Renal cortex interstitium (tissue), 11 donors: ENCODE measurements at regions not wholly inside any gene's neighbourhood (a gene's known extent, or its start where the extent isn't known, plus 50 kb on each side); places are given as distances from the start of the nearest gene placed in this dataset.
"Not testable (repeated sequence)": the region's sequence is repeated elsewhere in the genome, so short reads cannot be mapped to it uniquely, and the experiment has no call there.

Source experiments
- DNase-seq, 11 donors: peaks; one replicate each; pipeline ENCODE4 v3.0.0-alpha.2; 2013; ENCODE audit warnings: low read depth in 9 of 11, low spot score in 4 of 11; ENCODE audit errors: extremely low read depth in 1 of 11

DNA sequence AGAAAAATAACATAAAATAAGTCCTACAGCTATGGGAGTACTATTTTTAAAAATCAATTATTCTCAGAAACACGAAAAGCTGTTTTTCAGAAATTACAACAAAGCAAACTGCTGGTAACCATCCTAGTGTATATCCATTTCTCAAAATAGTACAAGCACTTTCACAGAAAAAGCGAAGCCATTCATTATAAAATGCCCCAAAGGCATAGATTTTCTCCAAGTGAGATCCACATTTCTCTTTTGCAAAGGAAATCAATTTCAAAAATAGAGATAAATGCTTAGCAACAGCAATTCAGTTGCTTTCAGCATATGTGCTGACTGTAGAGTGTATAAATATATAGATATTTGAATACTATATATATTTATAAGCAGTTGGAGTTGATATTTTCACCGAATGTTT lies 1266.3 kb downstream of the SI start:
- DNase-seq: no peak

DNA sequence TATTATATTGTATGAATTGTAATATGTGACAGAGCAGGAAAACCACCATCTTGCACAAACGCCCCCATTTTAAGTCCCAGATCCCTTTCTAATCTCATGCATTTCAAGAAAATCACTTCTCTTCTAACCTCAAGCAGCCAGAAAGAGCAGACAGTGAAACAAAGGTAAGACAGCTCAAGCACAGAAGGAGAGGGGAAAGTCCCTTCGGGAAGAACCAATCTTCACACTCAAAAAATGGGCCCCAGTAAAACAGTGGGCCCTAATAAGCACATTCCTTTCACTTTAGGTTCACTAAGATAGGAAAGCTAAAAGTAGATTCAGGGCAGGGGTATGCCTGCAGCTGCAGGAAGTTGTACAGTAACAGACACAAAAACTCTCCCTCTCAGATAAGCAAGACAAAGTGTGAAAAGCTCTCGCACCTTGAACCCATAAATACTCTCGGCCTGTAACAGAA lies 1268.7 kb downstream of the SI start:
- no peak for DNase-seq

DNA sequence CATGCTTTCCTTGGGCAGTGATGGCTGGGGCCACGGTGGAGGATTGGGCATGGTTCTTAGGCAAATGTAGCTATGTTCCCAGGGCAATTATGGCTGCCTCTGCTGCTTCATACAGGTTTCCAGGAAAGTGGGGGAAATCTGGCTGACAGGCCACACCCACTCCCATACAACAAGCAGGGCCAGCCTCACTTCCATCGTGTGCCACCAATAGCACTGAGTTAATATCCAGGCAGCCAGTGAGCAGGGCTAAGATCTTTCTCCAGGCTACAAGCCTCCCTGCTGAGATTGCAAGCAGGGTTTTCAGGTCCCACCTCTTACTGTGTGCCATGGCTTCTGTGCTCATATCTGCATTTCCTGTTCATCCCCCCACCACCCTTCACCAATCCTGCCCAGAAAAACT lies 1291.9 kb downstream of the SI start:
- no peak for DNase-seq

DNA sequence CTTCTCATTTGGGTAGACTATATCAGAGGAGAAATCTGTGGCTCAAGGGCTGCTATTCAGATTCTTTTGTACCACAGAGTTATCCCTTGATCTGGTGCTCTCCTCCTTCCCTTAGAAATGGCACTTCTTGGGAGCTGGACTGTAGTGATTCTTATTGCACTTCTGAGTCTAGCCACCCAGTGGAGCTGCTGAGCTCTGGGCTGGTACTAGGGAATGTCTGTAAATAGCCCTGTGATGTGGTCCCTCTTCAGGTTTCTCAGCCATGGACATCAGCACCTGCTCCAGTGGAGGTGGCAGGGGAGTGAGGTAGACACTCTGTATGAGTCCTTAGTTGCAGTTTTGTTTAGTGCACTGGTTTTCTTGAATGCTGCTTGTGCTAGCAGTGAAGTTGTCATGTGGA lies 1292.6 kb downstream of the SI start:
- no peak for DNase-seq

DNA sequence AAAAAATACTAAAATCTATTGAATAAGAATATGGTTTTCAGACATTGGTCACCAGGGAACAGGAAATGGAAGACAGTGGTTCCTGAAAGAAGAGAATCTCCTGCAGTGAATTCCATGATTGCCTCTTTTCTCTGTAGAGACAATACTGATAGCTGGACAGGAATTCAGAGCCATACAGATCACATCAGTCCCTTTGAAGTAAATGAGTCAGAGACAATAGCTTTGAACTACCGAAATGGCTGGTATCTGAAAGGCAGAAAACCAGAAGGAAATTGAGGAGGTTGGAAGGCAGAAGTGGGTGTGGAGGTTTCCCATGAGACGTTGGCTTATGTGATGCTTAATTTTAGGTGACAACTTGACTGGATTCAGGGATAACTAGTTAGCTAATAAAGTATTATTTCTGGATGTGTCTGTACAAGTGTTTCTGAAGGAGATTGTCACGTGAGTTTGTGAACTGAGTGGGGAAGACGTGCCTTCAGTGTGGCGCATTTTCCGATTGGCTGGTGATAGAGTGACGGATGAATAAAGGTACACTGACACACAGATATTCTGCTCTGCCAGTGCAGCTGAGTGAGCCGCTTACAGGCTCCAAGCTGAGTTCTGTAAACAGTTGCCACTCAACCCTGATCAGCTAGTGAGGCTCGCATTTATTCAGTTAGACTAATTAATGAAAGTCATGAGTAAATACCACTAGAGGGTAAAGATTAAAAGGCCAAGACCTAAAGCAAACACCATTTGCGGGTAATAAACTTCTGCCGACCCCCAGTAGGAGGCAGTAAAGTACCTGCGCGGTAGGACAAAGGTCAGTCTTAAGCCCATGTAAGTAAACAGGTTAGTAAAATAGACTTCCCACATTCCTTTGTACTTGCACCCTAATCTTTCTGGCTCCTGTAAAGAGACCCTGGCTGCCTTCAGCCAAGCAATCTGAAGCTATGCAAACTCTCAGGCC lies 1298.6 kb downstream of the SI start:
- no peak for DNase-seq

DNA sequence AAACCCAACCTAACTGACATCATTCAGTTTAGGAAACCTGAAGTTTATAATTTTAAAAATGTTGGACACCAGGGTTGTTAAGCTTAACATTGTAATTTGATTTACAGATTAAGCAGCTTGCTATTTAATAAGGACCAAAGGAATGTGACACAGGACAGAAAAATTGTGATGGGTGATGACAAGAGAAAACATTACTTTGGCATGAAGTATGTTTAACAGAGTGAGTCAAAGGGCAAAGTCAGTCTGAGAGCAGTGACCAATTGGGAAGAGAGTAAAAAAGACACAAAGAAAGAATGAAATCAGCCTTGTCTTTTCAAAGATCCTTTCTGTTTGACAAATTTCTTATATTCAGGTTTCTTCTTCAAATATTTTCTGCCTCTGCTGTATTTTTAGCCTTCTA lies 1301.6 kb downstream of the SI start:
- no peak for DNase-seq

DNA sequence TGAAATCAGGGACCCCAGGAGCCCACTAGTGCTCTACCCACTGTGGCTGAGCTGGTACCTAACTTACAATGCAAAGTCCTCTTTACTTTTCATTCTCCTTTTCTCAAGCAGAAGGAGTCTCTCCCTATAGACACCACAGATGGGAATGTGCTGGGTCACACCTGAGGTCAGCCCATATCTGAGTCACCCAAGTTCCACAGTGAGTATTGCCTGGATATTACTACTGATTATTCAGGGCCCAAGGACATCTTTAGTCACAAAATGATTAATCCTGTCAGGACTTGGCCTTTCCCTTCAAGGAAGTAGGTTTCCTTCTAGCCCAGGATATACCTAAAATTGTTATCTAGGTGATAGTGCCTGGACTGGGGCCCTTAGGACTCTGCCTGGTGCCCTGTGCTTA lies 1305.2 kb downstream of the SI start:
- no peak for DNase-seq

DNA sequence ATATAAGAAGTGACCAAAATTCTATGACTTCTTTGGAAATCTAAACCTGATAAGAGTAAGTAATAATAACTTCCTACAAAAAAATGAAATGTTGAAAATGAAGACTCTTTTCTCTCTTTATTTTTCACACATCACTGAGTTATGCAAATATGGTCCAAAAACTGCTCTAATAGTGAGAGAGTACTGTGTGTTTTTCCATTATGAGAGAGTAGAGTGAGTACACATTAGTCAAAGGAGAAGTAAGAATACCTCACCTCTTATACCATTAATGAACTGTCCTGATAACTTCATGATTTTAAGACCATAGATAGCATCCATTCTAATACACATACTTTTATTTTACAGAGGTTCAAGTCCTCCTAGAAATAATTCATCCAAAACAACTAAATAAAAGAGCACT lies 1310.2 kb downstream of the SI start:
- DNase-seq: no peak

DNA sequence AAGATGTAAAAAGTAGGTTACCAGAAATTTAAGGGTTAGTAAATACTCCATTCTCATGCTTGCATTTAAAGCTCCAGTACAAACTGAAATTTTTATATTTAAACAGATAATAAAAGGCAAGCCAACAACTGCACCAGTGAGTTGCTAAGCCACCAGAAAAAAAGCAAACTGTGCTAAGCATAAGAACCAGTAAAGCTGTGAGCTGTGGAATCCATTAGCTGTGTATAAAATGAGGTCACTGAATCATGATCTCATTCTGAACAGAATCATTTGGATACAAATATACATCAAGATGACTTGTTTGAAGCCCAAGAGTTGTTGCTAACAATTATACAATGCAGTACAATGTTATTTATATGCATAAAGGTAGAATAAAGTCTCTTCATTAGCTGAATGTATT lies 1312.2 kb downstream of the SI start:
- no peak for DNase-seq

DNA sequence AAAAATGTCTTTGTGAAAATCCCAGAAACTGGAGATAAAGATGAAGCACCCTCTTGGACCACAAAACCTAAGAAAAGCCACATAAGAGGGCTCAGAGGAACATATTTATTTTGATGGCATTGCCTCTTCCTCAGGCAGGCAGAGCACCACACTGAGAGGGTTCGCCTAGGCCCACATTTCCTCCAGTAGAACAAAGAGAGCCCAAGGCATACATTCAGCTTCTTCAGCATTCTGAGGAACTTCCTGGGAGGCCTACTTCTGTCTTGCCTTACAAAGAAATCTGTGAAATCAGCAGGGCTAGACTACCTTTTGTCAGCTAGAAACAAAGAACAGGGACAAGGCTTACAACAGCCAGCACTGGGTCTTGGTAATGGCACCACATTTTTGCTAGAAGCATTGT lies 1325.3 kb downstream of the SI start:
- no peak for DNase-seq

DNA sequence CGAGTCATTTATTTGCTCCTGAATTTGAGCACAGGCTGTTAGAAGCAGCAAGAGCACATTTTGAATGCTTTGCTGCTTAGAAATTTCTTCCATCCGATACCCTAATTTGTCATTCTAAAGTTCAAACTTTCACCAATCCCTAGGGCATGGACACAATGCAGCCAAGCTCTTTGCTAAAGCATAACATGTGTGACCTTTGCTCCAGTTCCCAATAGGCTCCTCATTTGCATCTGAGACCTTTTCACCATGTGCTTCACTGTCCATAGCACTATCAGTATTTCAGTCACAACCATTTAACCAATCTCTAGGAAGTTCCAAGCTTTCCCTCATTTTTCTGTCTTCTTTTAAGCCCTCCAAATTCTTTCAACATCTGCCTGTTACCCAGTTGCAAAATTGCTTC lies 1333.1 kb downstream of the SI start:
- DNase-seq: no peak

DNA sequence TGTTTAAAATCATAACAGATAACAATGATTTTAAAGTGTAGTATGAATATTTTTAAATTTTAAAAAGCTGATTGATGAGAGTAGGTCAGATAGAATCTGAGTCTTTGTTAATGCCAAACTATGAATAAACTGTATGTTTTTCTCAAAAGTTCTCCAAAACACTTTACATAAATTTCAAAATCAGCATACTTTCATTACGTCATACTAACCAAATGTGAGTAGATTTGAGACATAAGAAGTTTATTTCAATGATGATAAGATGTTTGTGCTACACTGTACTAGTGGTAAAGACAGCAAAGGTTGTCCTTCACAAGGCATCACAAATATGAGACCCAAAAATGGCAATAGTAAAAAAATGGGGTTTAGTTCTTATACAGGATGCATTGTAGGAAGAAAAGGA lies 1342.9 kb downstream of the SI start:
- DNase-seq: no peak

DNA sequence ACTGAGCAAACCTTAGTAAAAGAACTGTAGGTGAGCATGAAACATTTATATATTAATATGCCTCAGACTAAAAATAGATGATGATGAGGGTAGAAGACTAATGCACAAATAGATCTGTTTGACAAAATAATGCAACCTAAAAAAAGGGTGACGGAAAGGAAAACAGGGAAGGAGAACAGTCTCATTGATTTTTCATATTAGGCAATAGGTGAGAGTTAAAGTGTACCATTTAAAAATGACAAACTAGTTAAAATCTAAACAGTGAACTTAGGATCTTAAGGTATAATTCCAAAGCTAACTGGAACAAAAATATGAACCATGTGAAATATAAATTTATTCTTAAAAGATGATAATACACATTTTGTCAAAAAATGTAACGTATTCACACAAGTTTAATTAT lies 1347.6 kb downstream of the SI start:
- DNase-seq: no peak

DNA sequence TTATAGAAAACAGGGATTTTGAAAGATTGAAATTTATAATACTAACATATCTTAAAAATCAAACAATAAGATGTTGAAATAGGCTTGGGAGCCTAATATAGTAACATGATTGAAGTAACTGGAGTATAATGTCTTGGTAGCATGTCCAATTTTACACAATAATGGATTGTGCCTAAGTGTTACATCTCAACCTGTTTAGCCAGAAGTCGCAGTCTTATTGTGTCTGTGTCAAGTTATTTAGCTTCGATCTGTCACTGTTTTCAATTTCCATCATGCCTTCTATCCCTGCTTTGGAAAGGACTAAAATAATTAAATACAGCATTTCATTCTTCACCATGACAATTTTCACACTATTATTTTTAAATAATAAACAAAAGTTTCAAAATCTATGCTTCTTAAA lies 1352.2 kb downstream of the SI start:
- DNase-seq: no peak

DNA sequence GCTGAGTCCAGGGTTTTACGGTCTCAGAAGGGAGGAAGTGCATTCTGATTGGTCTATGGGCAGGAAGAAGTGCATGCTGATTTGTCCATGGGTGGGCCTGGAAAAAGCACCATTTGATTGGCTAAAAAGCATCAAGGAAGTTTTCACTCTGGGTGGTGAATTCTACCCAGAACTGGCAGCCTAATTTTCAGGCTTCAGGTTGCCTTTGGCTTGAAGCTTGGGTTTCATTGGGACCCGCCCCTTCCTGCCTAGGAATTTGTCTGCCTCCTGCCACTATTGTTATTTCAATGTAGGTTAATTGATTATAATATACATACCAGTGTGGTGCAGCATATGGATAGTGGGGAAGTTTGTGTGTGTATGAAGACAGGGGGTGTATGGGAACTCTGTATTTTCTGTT lies 1355.9 kb downstream of the SI start:
- no peak for DNase-seq

DNA sequence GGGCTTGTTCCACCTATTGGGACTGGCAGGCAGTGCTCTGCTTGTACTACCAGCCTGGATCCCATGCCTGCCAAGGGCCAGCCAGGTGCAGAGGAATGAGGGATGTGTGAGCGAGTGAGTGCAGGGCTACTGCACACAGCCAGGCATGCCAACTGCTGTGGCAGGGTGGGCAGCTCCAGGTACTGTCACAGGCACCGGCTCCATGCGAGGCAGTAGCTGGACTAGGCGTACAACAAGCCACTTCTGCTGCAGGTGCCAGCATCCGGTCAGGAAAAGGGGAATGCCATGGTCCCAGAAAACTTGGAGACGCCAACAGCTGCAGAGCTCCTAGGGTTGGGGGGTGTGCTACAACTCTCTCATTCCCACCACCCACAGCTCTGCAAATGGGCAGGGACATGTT lies 1356.7 kb downstream of the SI start:
- no peak for DNase-seq

DNA sequence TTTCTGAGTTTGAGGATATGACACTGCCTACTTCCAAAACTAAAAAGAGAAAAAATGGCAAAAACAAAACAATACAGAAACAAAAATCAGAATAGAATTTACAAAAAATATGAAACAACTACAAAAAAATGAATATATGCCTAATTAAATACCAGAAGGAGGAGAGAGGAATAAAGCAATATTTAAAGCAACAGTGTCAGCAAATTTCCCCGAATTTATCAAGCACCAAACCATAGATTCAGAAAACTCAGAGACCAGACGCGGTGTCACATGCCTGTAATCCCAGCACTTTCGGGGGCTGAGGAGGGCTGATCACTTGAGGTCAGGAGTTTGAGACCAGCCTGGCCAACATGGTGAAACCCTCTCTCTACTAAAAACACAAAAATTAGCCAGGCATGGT lies 1360.9 kb downstream of the SI start:
- no peak for DNase-seq

DNA sequence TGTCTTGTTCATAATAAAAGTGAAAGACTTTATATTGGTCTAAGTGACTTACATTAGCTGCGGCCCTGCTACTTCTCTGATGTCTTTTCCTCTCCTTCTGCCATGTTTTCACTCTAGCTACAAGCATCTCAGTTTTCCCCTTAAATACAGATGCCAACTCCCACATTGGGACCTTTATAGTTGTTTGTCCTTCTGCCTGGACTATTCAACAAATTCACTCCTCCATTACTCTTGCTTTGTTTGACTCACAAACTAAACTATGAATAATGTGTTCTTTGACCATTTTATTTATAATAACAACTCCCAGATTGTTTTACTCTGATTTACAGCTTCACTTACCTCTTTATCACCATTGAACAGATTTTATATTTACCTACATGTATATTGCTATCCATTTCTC lies 1369.9 kb downstream of the SI start:
- DNase-seq: no peak

DNA sequence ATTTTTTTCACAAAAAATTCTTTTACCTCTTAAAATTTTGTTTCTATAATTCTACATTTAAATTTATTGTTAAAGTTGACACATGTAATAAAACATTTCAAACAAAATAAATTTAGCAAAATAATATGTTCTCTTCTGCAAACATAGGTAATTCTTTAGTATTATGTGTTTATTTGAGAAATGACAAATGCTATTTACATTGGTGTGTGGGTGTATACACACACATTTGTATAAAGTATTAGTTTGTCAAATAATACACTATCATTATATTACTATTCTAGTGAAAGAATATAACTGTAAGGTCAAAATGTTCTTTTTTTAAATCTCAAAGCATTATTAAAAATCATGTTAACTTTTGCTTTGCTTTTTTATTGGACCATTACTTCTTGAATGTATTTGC lies 1370.6 kb downstream of the SI start:
- no peak for DNase-seq

DNA sequence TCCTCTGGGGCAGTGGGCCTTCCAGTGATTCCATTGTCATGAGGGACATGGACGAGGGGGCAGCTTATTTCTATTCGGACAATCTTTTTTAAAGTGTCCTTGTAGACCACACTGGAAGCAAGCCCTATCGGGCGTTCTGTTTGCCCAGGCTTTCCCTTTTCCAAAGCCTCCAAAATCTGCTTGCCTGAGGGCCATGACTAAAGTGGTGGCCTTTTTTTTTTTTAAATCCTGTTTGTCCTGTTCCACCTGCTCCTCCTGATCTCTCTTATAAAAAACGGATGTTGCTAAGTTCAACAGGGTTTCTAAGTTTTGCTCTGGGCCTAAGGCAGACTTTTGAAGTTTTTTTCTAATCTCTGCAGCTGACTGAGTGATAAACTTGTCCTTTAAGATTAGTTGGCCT lies 1380.1 kb downstream of the SI start:
- not testable (repeated sequence) for DNase-seq

DNA sequence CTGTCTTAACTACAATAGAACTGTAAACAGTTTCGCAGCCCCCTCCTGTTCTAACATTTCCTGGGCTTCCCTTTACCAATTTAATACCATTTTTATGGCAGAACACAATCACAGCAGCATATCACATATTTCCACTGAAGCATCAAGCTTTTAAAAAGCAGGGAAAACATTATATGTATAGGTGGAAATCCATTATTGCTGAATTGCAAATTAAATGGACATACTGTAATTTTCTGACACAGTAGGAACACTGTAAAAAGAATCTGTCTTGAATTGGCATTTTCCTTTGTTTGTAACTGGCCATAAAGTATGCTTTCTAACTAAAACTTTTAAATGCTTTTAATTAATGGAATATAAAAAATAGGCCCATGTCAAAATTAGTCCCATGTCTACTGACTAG lies 1385.8 kb downstream of the SI start:
- DNase-seq: no peak
